ENCODE measurements at regions not wholly inside any gene's neighbourhood (a gene's known extent, or its start where the extent isn't known, plus 50 kb on each side); places are given as distances from the start of the nearest gene placed in this dataset.

DNA sequence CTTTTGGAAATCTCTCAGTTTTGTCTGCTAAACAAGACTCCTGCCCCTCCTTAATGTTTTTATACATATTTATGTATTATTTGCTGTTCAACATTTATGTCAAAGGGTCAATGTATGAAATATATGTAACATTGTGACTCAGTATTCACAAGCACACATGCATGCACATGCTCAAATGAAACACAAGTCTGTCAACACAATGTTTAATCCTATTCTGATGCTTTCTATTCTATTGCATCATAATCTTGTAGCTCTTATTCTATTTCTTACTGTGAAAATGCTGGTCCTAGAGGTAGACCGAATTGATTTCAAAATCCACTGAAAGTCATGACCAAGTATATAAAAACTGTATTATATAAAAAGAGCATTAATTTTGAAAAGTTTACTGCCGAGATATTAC, 1463.3 kb downstream of the C4orf33 start:
- TF ChIP-seq CTCF (IDR thresholded peaks at IDR 0.05; ENCODE audit: insufficient read depth, low read length, severe bottlenecking) = no peak
- FAIRE-seq (no peak), DNase-seq (ENCODE audit: low read depth) (peak; percentile 45)
- no peaks in the 10 kb centered on the region for H3K36me3 ChIP-seq (ENCODE audit: control insufficient read depth, insufficient read depth, low read length)
- no peaks in the 10 kb centered on the region for H3K27me3 ChIP-seq (ENCODE audit: control insufficient read depth, insufficient read depth, low read length)
- no peak overlapping the region for H3K4me3 ChIP-seq (ENCODE audit: low read depth, low read length)

DNA sequence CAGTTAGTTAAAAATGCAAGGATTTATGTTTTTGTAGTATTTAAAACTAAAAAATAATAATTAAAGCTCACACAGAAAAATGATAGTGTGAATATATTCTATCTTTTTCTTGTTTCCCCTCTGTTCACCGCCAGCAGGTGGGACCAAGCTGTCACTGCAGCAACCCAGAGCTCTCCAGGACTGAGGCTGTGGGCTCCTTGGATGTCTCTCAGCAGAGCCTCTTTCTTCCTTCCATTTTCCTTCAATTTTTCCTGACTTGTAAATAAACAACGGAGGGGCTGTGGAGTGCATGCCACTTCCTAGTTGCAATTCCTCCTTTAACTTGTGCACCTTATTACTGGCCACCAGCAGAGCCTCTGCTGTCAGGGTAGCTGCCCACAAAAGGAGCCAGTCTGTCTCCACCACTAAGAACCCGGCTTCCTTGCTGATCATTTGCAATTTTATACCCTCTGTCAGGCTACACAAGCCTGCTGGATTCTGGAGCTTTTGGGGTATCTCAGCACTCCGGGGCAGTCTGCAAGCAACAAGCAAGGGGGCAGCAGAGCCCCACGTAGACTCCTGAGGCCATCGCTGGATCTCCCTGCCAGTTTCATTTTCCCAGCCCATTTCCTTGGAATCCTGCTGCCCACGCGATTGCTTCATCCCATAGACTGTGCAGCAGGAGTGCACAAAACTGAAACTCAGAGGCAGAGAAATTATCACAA, 1467.4 kb downstream of the C4orf33 start:
- peak; percentile 13 for TF ChIP-seq CTCF (IDR thresholded peaks at IDR 0.05; ENCODE audit: insufficient read depth, low read length, severe bottlenecking)
- Histone ChIP-seq H3K4me3 (ENCODE audit: low read depth, low read length) (no peak overlapping the region), H3K36me3 (ENCODE audit: control insufficient read depth, insufficient read depth, low read length) (no peaks in the 10 kb centered on the region), H3K27me3 (ENCODE audit: control insufficient read depth, insufficient read depth, low read length) (no peaks in the 10 kb centered on the region)
- FAIRE-seq (no peak), DNase-seq (ENCODE audit: low read depth) (peak; percentile 10)

DNA sequence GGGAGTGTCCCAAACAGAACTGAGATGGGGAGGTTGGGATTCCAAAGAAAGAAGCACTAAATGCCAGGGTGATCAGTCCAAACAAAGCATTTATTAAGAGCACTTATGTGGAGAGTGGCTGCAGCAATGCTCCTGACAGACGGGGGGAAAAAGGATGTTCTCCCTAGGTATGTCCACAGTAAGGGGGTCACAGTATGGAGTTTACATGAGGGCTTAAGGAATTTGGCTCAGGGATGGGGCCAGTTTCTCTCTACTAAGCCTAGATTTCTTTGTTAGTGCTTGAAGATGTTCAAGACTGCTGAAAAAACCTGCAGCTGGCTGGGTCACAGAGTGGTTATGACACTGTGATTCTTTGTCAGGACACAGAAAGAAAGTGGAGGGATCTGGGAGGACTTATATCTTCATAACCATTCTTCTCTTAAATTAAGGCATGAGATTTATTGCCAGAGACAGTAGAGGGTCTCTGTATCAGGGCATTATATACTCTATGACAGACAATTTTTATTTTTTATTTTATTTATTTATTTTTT, 1468.0 kb downstream of the C4orf33 start:
- H3K4me3 ChIP-seq (ENCODE audit: low read depth, low read length) = no peak overlapping the region
- no peak for DNase-seq (ENCODE audit: low read depth)
- TF ChIP-seq CTCF (IDR thresholded peaks at IDR 0.05; ENCODE audit: insufficient read depth, low read length, severe bottlenecking) = no peak
- H3K27me3 ChIP-seq (ENCODE audit: control insufficient read depth, insufficient read depth, low read length) = no peaks in the 10 kb centered on the region
- no peaks in the 10 kb centered on the region for H3K36me3 ChIP-seq (ENCODE audit: control insufficient read depth, insufficient read depth, low read length)
- no peak for FAIRE-seq

DNA sequence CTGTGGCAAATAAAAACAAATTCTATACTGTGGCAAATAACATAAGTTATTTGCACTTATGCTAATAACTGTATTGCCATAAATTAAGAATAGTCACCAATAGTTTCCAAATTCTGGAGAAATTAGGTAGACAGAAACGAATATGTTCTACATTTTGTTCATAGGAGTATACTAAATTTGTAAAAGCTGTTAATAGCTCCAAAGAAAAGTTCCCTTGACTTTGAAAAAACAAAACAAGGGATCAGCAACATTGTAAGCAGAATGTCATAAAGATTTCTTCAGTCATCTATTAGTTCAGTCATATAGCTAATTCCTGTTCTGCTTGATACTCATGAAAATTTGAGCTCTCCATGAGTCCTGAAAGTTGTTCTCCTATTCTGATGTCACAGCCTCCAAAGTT, 1472.8 kb downstream of the C4orf33 start:
- no peak for FAIRE-seq
- DNase-seq (ENCODE audit: low read depth) = no peak

GRCh38 chr4:130573742-130574141, 1477.8 kb downstream of the C4orf33 start:
- FAIRE-seq = no peak
- no peak for DNase-seq (ENCODE audit: low read depth)
- Histone ChIP-seq H3K36me3 (ENCODE audit: control insufficient read depth, insufficient read depth, low read length) (no peaks in the 10 kb centered on the region), H3K4me3 (ENCODE audit: low read depth, low read length) (no peak overlapping the region), H3K27me3 (ENCODE audit: control insufficient read depth, insufficient read depth, low read length) (no peaks in the 10 kb centered on the region)
- TF ChIP-seq CTCF (IDR thresholded peaks at IDR 0.05; ENCODE audit: insufficient read depth, low read length, severe bottlenecking) = no peak

More for the DNA sequence above, 1472.8 kb downstream of the C4orf33 start:
- Histone ChIP-seq H3K36me3 (ENCODE audit: control insufficient read depth, insufficient read depth, low read length) (no peaks in the 10 kb centered on the region), H3K4me3 (ENCODE audit: low read depth, low read length) (no peak overlapping the region), H3K27me3 (ENCODE audit: control insufficient read depth, insufficient read depth, low read length) (no peaks in the 10 kb centered on the region)
- TF ChIP-seq CTCF (IDR thresholded peaks at IDR 0.05; ENCODE audit: insufficient read depth, low read length, severe bottlenecking) = no peak

DNA sequence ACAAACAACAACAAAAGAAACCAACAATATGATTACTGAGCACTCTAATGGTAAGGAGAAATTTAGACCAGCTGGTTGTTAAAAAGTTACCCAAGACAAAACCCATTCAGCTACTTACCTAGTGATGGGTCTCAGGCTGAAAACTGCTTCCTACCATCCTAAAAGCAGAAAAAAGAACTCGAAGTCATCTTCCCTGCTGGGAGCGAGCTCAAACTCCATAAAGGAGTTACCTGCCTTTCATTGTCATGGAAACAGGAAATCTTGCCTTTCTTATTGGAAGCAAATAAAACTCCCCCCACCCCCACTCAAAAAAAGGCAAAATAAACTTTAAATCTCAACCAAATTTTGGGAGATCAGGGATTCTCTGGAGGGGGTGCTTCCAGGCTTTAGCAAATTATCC, 1478.3 kb downstream of the C4orf33 start:
- no peaks in the 10 kb centered on the region for H3K27me3 ChIP-seq (ENCODE audit: control insufficient read depth, insufficient read depth, low read length)
- FAIRE-seq = no peak
- no peak for TF ChIP-seq CTCF (IDR thresholded peaks at IDR 0.05; ENCODE audit: insufficient read depth, low read length, severe bottlenecking)

More for the DNA sequence above, 1478.3 kb downstream of the C4orf33 start:
- Histone ChIP-seq H3K36me3 (ENCODE audit: control insufficient read depth, insufficient read depth, low read length) (no peaks in the 10 kb centered on the region), H3K4me3 (ENCODE audit: low read depth, low read length) (no peak overlapping the region)
- no peak for DNase-seq (ENCODE audit: low read depth)
